OCI-LY7 (cell line): ENCODE measurements at regions not wholly inside any gene's neighbourhood (a gene's known extent, or its start where the extent isn't known, plus 50 kb on each side); places are given as distances from the start of the nearest gene placed in this dataset.

Source experiments
- BruUV-seq: library from RNA; stranded (reverse); fragments of 400-500 nt; replicated peaks from 2 replicates; lab custom pipeline; 2021; lab: Mats Ljungman, UMichigan
- CTCF ChIA-PET: fragments of 300-600 bp; sonication (Branson Sonifier 250); formaldehyde crosslinking; loops from one replicate; lab custom pipeline; 2022; ENCODE audit warnings: antibody characterized with exemption; ENCODE audit not compliant: unreplicated experiment; lab: Charles Lee
- POLR2A ChIA-PET: fragments of 300-600 bp; sonication (Branson Sonifier 250); formaldehyde crosslinking; loops from one replicate; lab custom pipeline; 2022; ENCODE audit warnings: antibody characterized with exemption; lab: Charles Lee
- DNase-seq: peaks from one replicate; pipeline ENCODE4 v3.0.0-alpha.2; 2015; ENCODE audit warnings: low spot score
- H2AFZ ChIP-seq: fragments of 200-600 bp; sonication (generic), shearing (Covaris generic); 2 replicates; pipeline ENCODE4 v1.6.1; 2014; ENCODE audit warnings: mild to moderate bottlenecking, antibody characterized with exemption, low read length, moderate library complexity
- H3K27ac ChIP-seq: fragments of 200-600 bp; sonication (generic); 2 replicates; pipeline ENCODE4 v1.5.1; 2014; ENCODE audit warnings: mixed run types, low read depth, mild to moderate bottlenecking, moderate library complexity, low read length, inconsistent platforms; ENCODE audit not compliant: poor library complexity, severe bottlenecking
- H3K36me3 ChIP-seq: fragments of 200-600 bp; sonication (generic); 2 replicates; pipeline ENCODE4 v1.6.1; 2014; ENCODE audit warnings: mild to moderate bottlenecking, antibody characterized with exemption, low read length, moderate library complexity, mixed read lengths; ENCODE audit not compliant: insufficient read depth
- H3K4me1 ChIP-seq: fragments of 200-600 bp; sonication (generic); 2 replicates; pipeline ENCODE4 v1.5.1; 2014; ENCODE audit warnings: mild to moderate bottlenecking, low read length; ENCODE audit not compliant: insufficient read depth, poor library complexity, severe bottlenecking
- H3K4me2 ChIP-seq: fragments of 200-600 bp; sonication (generic); 2 replicates; pipeline ENCODE4 v1.6.1; 2014; ENCODE audit warnings: mild to moderate bottlenecking, low read length
- H3K4me3 ChIP-seq: fragments of 200-600 bp; sonication (generic); 2 replicates; pipeline ENCODE4 v1.5.1; 2014; ENCODE audit warnings: mild to moderate bottlenecking, low read depth, low read length; ENCODE audit not compliant: poor library complexity, severe bottlenecking
- H3K79me2 ChIP-seq: fragments of 200-600 bp; sonication (generic); 2 replicates; pipeline ENCODE4 v1.6.1; 2016; ENCODE audit warnings: low read depth, mild to moderate bottlenecking, low read length, moderate library complexity, mixed read lengths; ENCODE audit not compliant: insufficient read depth
- H3K9me2 ChIP-seq: fragments of 200-600 bp; sonication (generic); 2 replicates; pipeline ENCODE4 v1.6.1; 2016; ENCODE audit warnings: mild to moderate bottlenecking, low read length, mixed read lengths; ENCODE audit not compliant: insufficient read depth
- H3K9me3 ChIP-seq: fragments of 200-600 bp; sonication (generic); 2 replicates; pipeline ENCODE4 v1.6.1; 2014; ENCODE audit warnings: mild to moderate bottlenecking, mixed run types, low read length, mixed read lengths
- H4K20me1 ChIP-seq: fragments of 200-600 bp; sonication (generic); 2 replicates; pipeline ENCODE4 v1.6.1; 2014; ENCODE audit warnings: mild to moderate bottlenecking, antibody characterized with exemption, low read length, moderate library complexity, mixed read lengths; ENCODE audit not compliant: insufficient read depth
- EZH2phosphoT487 ChIP-seq: fragments of 200-600 bp; sonication (generic); IDR thresholded peaks from 2 replicates; pipeline ENCODE4 v1.6.1; 2018; ENCODE audit warnings: low read depth, borderline replicate concordance, mild to moderate bottlenecking, mixed run types, antibody characterized with exemption, low read length, moderate library complexity, mixed read lengths
- intact Hi-C: fragments of 100-400 bp; cut with micrococcal nuclease; formaldehyde crosslinking; loops from one replicate; pipeline ENCODE4 v1.10.0; 2022; ENCODE audit not compliant: unreplicated experiment
- TF ChIP-seq, protein P1 (sequence below): fragments of 200-600 bp; sonication (generic); conservative IDR thresholded peaks from 2 replicates; pipeline ENCODE4 v1.5.1; 2014; ENCODE audit warnings: mild to moderate bottlenecking, antibody characterized with exemption, low read length, moderate library complexity, mixed read lengths

GRCh38 chr10:36333446-36333845 is 691.4 kb upstream of the FZD8 start:
- H3K4me1 ChIP-seq: no peaks in the 10 kb centered on the region
- ChIA-PET CTCF (no interaction called here), POLR2A (interaction anchor here (0.7 kb wide), 1 partner anchor 316 kb away, joined by 4 read pairs; no protein-coding TSS in a partner anchor)
- no peak overlapping the region for H3K4me3 ChIP-seq
- H2AFZ ChIP-seq: no peak overlapping the region
- intact Hi-C loops: no loop called here
- no peak for DNase-seq
- H3K79me2 ChIP-seq: no peaks in the 10 kb centered on the region
- H3K27ac ChIP-seq: no peak overlapping the region
- no peaks in the 10 kb centered on the region for H3K9me3 ChIP-seq
- no peak for TF ChIP-seq EZH2phosphoT487
- TF ChIP-seq, protein P1, sequence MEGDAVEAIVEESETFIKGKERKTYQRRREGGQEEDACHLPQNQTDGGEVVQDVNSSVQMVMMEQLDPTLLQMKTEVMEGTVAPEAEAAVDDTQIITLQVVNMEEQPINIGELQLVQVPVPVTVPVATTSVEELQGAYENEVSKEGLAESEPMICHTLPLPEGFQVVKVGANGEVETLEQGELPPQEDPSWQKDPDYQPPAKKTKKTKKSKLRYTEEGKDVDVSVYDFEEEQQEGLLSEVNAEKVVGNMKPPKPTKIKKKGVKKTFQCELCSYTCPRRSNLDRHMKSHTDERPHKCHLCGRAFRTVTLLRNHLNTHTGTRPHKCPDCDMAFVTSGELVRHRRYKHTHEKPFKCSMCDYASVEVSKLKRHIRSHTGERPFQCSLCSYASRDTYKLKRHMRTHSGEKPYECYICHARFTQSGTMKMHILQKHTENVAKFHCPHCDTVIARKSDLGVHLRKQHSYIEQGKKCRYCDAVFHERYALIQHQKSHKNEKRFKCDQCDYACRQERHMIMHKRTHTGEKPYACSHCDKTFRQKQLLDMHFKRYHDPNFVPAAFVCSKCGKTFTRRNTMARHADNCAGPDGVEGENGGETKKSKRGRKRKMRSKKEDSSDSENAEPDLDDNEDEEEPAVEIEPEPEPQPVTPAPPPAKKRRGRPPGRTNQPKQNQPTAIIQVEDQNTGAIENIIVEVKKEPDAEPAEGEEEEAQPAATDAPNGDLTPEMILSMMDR: no peak
- BruUV-seq: no TSS peak
- H3K36me3 ChIP-seq: no peaks in the 10 kb centered on the region
- no peak overlapping the region for H3K4me2 ChIP-seq
- no peaks in the 10 kb centered on the region for H3K9me2 ChIP-seq
- no peaks in the 10 kb centered on the region for H4K20me1 ChIP-seq

DNA sequence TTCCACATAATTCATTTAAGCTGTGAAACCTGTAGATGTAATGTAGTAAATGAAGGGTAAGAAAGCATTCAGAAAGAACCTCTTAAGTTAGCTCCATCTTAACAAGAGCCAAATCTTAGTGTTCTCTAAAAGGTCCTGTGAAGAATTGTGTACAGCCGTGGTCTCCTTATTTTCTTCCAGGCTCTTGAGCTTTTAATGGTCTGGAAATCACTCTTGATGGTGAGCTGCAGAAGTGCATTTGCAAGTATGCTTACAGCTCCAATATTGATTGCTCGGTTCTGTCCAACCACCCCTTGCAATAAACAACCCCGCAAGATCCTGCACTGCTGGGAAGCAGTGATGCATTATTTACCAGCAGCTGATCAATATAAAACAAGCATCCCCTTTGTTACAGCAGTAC is 690.8 kb upstream of the FZD8 start:
- no peak for TF ChIP-seq EZH2phosphoT487
- TF ChIP-seq, protein P1: no peak
- no TSS peak for BruUV-seq
- no peaks in the 10 kb centered on the region for H3K36me3 ChIP-seq
- H3K9me2 ChIP-seq: no peaks in the 10 kb centered on the region
- POLR2A ChIA-PET: no interaction called here
- no peak overlapping the region for H3K4me3 ChIP-seq
- H3K4me2 ChIP-seq: no peak overlapping the region
- CTCF ChIA-PET: no interaction called here
- H3K4me1 ChIP-seq: no peaks in the 10 kb centered on the region
- H3K9me3 ChIP-seq: no peaks in the 10 kb centered on the region
- no peak overlapping the region for H3K27ac ChIP-seq
- H2AFZ ChIP-seq: no peak overlapping the region
- no peak for DNase-seq
- H4K20me1 ChIP-seq: no peaks in the 10 kb centered on the region
- no peaks in the 10 kb centered on the region for H3K79me2 ChIP-seq
- intact Hi-C loops: no loop called here

DNA sequence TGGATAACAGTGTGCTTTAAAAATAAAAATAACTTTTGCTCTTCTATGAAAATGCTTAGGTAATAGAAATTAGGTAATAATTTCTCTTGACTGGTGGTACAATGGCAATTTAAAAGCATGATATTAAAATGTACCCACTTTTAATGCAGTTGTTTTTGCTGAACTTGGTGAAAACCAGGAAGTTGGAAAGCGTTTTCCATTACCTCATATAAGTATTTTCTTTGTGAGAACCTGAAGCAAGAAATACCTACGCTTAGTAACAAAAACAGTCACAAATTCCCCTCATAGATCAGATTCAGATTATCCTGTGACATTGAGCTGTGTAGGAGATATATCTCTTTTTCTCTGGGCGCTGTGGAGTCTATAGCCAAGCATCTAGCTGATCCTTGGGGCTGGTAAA is 689.0 kb upstream of the FZD8 start:
- Histone ChIP-seq H3K9me3 (no peaks in the 10 kb centered on the region), H2AFZ (no peak overlapping the region), H3K9me2 (no peaks in the 10 kb centered on the region), H3K27ac (no peak overlapping the region), H3K79me2 (no peaks in the 10 kb centered on the region), H3K4me1 (no peaks in the 10 kb centered on the region), H3K4me2 (no peak overlapping the region), H3K4me3 (no peak overlapping the region), H3K36me3 (no peaks in the 10 kb centered on the region), H4K20me1 (no peaks in the 10 kb centered on the region)
- no TSS peak for BruUV-seq
- POLR2A ChIA-PET: no interaction called here
- intact Hi-C loops: no loop called here
- no peak for TF ChIP-seq EZH2phosphoT487
- TF ChIP-seq, protein P1: no peak
- CTCF ChIA-PET: no interaction called here
- DNase-seq: no peak
